ENCODE measurements at regions not wholly inside any gene's neighbourhood (a gene's known extent, or its start where the extent isn't known, plus 50 kb on each side); places are given as distances from the start of the nearest gene placed in this dataset.
A peak's percentile ranks its signal among the peaks of the same experiment; 100 is the strongest.

DNA sequence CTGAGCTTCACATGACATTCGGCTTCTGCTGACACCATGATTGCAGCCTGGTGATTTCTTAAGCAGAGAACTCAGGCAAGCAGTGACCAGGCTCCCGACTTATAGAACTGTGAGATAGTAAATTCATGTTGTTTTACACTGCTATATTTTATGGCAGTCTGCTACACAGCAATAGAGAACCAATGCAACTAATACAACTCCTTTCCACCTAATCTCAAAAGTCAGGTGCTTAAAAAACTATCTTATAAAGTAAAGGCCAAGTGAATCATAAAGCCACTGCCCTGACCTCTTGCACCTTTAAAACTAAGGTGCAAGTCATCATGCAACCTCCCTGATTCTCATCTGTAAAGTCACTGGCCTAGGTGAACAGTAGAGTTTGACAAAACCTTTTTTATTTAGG is 95.3 kb upstream of the GLS start:
- DNase-seq = no peak

DNA sequence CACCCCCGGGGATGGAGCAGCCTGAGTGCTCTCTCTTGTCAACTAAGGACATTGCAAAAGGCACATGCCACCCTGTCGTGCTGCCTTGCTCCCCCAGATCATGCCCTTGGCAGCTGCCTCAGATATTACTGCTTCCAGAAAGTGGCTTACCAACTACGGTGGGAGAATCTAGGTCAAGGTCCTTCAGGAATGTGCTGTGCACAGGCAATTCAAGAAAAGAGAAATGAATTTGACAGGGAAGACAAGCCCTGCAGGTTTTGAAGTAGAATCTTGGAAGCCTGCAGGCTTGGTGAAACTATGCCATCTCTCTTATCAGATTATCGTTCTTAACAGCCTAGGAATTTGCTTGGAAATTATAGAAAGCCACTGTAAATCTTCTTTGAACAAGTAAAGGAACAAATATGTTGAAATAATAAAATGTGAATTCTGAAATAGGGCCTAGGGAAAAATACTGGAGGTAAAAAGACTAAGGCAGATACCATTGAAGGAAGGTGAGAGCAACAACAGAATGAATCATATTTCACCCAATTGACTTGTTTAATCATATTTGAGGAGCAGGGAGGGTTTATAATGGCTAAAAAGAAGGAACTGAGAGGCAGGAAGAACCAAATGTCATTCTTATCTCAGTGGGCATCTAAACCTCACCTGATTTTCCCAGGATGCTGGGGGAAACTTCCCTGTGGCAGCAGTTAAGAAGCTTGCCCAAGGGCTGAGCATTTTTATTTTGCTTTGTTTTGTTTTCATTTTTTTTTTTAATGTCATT is 94.0 kb upstream of the GLS start:
- DNase-seq = no peak

DNA sequence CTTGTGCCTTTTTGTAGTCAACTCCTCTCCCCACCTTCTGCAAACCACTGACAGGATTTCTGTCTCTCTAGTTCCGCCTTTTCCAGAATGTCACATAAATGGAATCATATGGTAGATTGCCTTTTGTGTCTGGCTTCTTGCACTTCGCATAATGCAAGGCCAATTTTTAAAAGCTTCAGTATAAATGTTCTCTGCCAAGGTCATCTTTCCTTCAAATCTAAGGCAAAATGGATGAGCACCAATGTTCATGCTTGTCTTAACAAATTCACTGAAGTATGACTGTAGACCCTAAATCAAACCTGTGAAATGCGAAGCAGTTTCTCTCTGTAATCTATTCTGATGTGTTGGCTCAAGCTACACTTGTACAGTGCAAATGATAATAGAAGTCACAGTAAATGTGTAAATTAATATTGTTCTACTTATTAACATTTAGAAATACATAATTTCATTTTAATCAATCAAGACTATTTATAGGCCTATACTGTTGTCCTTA is 92.8 kb upstream of the GLS start:
- DNase-seq = no peak

DNA sequence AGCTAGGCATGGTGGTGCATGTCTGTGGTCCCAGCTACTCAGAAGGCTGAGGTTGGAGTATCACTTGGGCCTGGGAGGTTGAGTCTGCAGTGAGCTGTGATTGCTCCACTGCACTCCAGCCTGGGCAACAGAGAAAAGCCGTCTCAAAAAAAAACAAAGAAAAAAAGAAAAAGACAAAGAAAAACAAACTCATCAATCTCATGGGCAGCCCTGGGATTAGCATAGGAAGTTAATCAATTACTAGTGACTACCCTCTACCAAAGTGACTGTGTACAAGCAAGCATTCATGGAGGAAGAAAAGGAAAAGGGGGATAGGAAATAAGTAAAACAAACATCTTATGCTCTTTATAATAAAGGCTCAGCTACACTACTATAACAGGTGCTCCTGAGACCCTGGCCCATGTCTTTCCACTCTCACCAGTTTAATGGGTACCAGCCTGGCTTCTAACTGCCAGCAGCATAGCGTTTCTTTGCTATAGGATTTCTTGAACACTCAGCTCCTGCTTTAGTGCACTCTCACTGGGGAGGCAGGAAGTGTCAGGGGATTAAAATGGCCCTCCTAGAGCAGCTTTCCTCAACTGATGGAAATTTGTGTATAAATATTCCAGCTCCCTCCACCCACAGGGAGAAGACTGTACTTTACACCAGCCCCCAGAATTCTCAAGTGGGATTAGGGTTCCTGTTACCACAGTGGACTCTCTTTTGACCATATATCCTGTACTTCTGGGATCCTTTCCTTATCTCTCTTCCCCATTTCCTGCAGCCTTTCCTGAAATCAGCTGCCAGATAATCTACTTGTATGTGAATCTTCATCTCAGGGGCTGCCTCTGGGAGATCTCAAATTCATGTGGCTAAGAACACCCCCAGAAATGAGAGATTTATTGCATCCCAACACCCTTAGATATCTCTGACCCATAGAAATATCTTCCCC is 91.3 kb upstream of the GLS start:
- DNase-seq = no peak

DNA sequence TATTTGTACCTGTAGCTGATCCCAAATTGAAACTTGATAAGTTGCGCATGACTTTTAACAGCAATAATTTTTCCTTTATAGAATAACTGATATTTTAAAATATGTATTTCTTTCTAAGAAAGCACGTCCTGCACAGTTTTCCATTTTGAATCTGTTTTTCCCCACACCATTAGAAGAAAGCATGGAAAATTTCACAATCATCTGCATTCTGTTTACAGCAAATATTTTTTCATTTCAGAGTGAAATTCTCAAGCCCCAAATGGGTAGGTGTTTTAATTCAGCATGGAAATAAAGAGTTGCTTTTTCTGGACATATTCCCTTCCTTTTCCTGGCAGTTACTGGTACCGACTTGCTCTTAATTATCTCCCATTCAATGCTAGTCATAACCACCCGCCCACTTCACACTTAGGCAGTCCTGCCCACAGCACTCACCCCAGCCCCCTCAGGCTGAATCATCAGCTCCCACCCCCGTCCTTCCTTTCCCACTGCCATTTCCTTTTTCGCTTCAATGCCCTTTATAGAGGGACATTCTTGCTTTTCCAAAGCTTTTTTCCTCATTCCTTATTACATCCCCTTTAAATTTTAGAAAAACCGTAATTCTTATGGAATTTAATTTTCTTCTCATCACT is 89.2 kb upstream of the GLS start:
- DNase-seq = peak; percentile 36 to 51

DNA sequence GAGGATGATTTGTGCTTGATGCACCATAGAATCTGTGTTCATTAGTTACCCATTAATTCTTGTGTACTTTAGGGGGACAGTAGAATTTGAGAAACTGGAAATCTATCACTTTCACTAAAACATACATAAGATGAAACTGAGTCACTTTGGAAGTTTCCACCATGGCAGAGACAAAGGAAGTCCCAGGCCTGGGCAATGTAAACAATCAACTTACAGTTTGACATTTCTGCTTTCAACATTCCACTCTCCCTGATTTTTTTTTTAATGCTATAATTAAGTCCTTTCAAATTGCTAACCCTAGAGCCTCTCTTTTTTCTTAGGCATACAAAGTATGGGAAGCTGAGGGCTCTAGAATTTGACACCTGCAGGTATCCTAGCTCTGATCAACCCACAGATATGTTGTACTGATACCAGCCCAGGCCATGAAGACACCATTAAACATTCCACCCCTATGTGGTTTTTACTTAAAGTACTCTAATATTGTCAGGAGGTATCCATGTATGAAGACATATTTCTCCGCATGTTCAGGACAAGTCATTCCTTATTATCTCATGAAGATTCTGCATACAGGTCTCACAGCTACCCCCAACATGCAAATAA is 88.5 kb upstream of the GLS start:
- DNase-seq = no peak

DNA sequence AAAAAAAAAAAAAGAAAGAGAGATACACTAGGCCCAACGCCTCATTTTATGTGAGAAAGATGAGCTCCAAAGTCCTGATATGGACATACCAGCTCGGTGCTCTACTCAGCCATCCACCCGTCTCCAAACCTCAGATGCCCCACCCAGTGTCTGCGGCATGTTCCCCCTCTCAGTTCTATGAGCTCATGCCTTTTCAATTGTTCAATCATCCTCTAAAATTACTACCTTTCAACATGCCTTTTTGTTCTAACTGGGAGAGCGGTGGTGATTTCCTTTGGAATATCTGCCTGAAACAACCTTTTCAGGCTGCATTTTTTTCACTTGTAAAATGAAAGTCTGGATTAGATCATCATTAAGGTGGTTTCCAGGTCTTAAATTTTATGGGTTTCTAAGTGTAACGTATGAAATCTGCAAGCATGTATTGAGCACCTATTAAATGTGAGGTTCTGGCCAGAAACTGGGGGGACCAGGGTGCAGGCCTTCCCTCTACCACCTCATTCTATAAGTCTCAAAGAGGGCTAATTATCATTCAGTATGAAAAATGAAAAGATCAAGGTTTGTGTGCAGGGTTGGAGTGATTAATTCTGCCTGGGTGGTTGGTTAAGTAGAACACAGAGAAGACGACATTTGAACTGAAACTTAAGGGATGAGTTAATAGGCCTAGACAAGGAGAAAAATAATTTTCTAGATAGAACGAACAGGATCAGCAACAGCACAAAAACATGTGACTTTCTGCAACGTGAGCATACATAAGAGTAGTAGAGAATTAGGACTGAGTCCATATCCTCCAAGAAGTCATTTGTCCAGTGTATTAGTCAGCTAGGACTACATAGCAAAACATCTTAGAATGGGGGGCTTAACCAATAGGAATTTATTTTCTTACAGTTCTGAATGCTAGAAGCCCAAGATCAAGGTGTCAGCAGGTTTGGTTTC is 87.4 kb upstream of the GLS start:
- no peak for DNase-seq

DNA sequence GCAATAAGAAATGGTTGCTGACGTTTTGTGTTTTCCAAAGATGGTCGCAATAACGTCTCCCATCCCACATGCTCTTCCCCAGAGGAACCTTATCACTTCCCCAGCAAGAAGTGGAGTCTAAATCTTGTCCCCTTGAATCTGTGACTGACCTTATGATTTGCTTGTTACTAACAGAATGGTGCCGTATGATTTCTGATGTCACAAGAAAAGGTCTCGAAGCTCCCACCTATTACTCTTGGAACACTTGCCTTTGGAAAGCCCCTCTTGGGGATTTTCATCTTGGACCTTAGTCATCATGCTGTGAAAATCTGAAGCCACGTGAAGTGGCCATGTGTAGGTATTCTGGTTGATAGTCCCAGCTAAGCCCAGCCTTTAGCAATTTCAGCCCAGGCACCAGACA is 86.2 kb upstream of the GLS start:
- no peak for DNase-seq

DNA sequence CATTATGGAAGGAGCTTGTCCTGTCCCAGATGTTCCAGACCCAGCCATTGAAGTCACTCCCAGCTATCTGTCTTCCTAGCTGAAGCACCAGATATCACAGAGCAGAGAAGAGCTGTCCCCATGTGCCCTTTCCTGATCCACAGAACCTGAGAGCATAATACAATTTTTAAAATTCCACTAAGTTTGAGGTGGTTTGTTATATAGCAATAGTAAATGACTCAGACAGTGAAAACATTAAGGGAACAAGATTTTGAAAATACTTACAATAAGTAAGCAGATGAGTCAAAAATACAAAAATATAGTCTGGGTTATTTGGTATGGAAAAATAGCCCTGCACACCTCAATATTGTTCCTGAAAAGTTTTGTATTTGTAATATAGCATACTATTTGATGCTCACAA is 85.8 kb upstream of the GLS start:
- no peak for DNase-seq

DNA sequence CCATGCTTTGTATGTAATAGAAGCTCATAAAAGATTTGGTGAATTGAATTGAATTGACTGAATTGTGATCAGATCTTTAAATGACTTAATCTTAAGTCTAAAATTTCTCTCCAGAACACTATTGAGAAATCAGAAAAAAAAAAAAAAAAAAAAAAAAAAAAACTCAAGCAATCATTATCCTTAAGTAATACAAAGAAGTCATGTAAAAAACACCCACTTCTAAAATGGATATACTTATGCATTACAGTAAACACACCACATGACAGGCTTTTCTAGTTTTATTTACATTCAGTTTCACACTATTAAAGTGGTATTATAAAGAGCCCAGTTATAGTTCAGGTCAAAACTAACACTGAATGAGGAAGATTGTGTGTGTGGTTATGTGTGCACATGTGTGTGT is 84.9 kb upstream of the GLS start:
- DNase-seq = no peak

DNA sequence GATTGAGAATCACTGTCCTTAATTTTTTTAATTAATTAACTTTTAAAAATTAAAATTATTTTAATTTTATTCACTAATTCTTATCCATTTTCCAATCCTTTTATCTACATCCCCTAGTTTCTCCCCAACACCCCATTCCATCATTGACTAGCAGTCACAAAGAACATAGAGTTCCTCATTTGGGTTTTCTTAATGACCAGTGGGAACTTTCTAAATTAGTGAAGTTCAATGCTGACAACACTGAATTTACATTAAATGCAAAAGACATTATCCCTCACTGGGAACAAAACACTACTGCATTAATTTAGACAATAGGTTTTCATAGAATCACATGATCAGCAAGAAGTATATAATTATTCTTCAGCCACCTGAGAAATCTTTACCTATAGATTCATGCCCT is 80.6 kb upstream of the GLS start:
- DNase-seq = no peak

DNA sequence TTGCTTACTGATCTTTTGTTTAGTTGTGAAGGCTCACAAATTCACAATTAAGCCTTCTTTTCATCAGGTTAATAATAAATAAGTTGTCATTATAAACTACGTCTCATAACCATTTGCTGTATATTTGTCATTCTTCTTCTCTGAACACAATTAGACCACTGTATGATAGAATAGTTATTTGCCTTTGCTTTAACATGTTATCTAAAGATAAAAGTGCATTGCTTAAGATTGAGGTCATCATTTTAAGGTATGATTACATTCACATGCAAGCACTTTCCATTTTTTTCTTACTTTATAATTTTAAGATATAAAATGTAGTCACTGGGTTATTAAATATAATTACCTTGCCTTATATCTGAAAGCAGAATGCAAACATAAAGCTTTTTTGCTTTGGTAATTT is 80.1 kb upstream of the GLS start:
- no peak for DNase-seq

DNA sequence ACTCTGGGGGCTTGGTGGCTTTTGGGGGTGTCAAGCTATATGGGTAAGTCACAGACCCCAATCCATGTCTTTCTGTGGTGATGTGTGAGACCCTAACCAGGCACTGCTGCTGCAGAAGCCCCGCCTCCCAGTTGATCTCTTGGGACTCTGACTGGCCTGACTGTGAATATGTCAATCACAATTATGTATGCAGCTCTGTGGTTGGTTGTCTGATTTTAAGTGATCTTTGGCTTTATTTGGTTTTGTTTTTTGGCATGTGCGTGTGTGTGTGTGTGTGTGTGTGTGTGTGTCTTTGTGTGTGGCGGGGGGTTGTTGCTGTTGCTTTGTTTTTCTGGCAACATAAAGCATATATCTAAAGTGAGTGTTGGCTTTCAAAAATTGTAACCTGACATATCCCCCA is 78.5 kb upstream of the GLS start:
- no peak for DNase-seq

DNA sequence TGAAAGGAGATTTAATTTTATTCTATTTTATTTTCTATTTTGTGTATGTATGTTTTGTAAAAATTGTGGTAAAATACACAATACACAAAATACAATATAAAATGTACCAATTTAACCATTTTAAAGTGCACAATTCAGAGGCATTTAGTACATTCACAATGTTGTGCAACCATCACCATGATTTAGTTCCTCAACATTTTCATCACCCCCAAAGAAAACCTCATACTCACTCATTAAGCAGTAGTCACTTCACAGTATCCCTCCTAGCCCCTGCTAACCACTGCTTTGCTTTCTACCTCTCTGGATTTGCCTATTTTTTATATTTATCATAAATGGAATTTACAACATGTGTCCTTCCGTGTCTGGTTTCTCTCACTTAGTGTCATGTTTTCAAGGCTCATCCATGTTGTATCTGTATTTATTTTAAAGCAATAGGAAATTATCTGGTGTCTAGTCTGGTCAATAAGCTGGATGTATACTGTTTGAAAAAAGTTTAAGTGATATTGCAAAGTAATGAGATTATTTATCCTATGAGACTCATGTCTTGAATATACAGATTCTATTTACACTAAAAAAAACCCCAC is 77.9 kb upstream of the GLS start:
- DNase-seq = no peak

DNA sequence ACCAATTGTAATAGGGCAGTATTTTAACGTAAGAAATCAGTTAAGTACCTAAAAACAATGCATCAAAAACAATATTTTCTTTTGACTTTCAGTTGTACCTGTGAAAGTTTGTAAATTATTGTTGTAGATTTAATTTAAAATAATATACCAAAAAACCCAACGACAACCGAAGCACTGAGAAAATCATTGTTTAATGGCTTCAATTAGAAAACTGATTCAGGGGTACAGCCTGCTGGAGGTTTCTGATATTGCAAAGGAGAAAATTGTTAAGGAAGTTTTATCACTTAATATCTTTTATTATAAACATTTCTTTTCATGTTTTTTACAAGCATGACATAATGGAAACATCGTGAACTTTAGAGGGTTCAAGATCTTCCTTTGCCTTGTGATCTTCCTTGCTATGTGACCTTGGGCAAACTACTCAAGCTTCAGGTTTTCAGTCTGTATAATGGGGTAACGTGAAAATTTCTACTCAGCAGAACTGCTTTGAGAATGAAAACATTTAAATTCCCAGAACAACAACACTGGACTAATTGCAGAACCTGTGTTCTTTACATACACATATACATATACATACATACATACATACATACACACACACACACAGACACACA is 76.3 kb upstream of the GLS start:
- DNase-seq = no peak

DNA sequence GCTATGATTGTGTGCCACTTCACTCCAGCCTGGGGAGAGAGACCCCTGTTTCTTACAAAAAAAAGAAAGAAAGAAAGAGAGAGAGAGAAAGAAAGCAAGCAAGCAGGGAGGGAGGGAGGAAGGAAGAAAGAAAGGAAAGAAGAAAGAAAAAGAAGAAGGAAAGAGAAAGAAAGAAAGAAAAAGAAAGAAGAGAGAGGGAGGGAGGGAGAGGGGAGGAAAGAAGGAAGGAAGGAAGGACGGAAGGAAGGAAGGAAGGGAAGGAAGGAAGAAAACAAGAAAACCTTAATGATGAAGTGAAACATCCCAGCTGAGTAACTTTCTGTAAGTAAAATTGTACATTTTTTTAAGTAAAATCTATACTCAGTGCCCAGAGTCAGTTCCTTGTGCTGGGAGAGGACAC is 75.5 kb upstream of the GLS start:
- DNase-seq = no peak

DNA sequence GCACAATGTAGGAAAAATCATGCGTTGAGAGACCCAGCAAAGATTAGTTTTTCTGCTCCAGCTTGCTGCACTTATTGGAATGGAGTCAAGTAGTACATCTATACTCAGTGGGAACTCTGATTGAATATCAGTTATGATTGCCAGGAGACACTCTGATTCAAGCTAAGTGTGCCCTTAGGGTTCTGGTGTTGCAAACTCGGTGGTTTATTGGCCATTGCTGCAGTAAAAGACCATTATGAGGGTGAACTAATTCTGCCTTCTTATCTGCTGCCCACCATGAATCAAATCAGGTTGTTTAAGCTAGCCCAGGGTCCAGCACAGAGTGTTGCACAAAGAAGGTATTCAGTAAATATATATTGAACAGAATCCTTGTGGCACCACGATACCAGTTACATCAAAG is 74.8 kb upstream of the GLS start:
- DNase-seq = no peak

DNA sequence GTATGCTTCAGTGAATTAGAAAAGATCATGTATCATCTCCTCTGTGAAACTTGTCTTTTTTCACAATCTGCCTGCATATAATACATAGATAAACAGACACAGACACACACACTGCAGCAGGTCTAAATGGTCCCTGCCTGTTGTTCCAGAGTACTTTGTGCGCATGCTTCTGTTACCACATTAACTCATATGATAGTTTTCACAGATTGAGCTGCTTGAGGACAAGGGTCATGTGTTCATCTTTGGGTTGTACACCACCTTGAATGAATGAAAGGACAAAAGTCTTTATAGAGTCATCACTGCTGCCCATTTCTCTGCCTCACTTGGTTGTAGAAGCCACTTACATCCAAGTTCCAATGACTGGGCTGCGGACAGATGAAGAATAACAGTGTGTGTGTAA is 72.7 kb upstream of the GLS start:
- no peak for DNase-seq

DNA sequence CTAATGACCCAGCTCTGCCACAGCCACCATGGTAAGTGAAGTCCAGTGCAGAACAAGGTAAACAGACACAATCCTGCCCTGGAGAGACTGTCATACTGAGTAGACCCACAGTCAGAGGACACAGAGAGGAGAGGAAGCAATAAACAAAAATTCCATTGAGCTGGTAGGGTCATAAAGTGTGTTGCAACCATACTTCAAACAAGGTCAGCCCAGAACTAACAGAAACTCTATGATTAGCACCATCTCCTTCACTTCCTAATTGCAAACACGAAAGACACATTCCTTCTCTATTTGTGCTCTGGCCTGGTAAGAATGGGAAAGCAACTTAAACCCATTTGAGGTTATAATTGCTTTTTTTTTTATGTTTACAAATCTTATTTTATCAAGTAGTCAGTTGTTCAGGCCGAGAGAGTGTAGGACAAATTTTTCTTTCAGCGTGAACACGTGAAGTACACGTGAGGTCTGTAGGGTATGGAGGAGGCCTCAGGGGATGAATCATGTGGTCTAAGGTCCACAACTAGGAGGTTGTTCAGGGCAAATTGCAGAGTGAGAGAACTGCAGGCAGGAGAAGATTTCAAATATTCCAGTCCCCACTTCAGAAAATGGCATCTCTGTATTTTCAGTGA is 71.4 kb upstream of the GLS start:
- DNase-seq = no peak

DNA sequence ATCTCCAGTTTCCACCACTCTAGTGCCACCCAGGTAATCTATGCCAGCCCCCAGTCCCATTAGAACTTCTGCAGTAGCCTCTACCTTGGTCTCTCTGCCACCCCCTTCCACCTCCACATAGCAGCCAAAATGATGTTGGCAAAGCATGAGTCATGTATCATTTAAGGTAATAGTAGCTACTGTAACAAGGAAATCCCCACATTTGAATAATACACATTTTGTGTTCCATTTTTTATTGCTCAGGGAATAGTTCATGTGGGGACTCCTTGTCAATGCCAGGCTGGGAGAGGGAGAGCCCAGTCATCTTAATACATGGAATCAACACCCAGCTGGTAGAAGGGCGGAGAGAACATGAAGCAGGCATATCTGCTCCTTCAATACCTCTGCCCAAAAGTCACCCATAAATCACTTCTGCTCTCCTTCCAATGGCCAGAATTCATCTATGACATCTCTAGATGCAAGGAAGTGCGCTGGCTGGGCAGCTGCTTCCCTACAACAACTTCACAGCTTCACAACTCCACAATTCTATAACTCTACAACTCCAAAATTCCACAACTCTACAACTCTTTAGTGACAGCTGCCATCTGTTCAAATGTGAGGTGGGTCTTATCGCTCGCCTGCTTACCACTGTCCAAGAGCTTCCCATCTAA is 70.6 kb upstream of the GLS start:
- no peak for DNase-seq
